Body of pancreas (tissue), 4 donors: ENCODE measurements at regions not wholly inside any gene's neighbourhood (a gene's known extent, or its start where the extent isn't known, plus 50 kb on each side); places are given as distances from the start of the nearest gene placed in this dataset.

Experiments used
- POLR2A ChIP-seq, 3 donors: fragments of 450-650 bp; IDR thresholded peaks; one replicate each; pipeline ENCODE4 v1.6.1; 2016; ENCODE audit warnings: antibody characterized with exemption in 3 of 3, mild to moderate bottlenecking in 2 of 3
- TF ChIP-seq, protein P1 (sequence below), 7 experiments: fragments of 450-650 bp in 4 of 7; fragments of 200-600 bp in 3 of 7; sonication (generic) in 3 of 7; IDR thresholded peaks; one replicate each; pipeline ENCODE4 v1.5.1; 2016 to 2019; ENCODE audit warnings: antibody characterized with exemption in 7 of 7

DNA sequence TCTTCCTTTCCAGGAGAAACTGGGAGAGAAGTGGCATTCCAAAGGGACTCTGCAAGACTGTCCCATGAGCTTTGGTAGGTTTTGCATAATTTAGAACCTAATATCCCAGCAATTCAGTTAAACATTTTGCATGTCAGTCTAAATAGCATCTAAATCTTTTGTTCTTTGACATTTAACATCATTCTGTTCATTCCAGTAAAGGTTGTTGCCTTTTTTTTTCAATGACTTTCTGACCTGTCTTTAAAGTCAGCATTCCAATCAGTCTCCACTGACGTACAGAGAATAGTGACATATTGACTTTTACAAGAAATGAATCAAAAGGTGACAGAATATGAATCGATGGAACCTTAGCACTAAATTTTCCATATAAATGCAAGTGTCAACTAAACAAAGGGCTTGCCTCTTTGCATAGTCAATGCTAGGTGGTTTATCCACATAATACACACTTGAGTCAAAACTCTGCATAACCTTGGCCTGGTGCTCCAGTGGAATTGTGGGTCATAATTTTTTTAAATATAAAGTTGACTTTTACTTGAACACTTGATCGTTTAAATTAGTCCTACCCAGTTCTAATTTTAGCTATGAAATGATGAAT lies 370.1 kb downstream of the CNTN6 start:
- TF ChIP-seq, protein P1, sequence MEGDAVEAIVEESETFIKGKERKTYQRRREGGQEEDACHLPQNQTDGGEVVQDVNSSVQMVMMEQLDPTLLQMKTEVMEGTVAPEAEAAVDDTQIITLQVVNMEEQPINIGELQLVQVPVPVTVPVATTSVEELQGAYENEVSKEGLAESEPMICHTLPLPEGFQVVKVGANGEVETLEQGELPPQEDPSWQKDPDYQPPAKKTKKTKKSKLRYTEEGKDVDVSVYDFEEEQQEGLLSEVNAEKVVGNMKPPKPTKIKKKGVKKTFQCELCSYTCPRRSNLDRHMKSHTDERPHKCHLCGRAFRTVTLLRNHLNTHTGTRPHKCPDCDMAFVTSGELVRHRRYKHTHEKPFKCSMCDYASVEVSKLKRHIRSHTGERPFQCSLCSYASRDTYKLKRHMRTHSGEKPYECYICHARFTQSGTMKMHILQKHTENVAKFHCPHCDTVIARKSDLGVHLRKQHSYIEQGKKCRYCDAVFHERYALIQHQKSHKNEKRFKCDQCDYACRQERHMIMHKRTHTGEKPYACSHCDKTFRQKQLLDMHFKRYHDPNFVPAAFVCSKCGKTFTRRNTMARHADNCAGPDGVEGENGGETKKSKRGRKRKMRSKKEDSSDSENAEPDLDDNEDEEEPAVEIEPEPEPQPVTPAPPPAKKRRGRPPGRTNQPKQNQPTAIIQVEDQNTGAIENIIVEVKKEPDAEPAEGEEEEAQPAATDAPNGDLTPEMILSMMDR (IDR thresholded peaks at IDR 0.05), result no peak
- no peak for TF ChIP-seq POLR2A (IDR thresholded peaks at IDR 0.05)
